ENCODE measurements at regions not wholly inside any gene's neighbourhood (a gene's known extent, or its start where the extent isn't known, plus 50 kb on each side); places are given as distances from the start of the nearest gene placed in this dataset.
A peak's percentile ranks its signal among the peaks of the same experiment; 100 is the strongest.

DNA sequence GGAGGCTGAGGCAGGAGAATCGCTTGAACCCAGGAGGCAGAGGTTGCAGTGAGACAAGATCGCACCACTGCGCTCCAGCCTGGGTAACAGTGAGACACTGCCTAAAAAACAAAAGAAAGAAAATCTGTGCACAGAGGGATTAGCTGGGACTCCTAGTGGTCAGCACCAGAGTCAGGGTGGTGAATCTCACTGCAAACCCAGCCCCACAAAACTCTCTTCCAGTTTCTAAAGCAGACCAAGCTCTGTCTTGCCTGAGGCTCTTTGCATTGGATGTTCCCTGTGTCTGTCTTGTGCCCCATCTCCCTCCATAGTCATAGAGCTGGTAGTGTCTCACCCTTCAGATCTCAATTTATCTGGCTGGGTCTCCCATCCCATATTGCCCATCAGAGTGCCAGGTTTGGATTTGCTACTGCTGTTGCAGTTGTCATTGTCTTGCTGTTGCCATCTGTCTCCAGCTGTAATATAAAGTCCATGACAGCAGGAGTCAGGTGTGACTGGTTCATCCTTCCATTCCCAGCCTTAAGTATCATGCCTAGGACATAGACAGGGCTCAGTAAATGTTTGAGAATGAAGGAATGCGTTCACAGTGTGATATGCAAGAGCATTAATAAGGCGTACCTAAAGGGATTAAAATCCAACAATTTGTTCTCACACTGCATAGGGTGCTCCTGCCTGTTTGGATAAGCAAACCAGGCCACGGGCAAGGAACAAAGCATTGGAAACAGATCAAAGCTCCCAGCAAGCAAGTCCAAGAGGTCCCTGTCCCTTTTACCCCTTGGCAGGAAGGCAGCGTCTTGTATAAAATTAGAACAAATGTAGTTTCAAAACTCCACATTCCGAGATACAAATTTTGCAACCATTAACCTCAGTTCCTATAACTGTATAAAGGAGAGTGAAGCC, 614.6 kb upstream of the CDH5 start:
- Histone ChIP-seq H4K20me1 (no peaks in the 10 kb centered on the region), H3K27me3 (no peaks in the 10 kb centered on the region), H3K4me2 (peak overlapping the region; percentile 2 to 66 (median 36); a peak in 16 of 22 replicates), H3K4me1 (peaks cover 13 to 55% (median 34%) of the 10 kb centered on the region in 10 experiments), H3K36me3 (no peaks in the 10 kb centered on the region), H3K4me3 (no peak overlapping the region), H3K27ac (peak overlapping the region in 6 of 11 experiments; percentile 2 to 48 (median 44); a peak in 9 of 22 replicates), H3K9ac (no peak overlapping the region), H3K9me3 (replicated peaks in 1 of 11) (peaks cover 0 to 21% (median 3%) of the 10 kb centered on the region in 11 experiments; a peak in 5 of 22 replicates)
- no peak for TF ChIP-seq Cebpa-rat (IDR thresholded peaks at IDR 0.05)

- no peaks in the 10 kb centered on the region for H4K20me1 ChIP-seq
- H3K4me2 ChIP-seq, result 0 out of 22 replicates have a peak overlapping the region, but pooled peaks of 1 of the 11 experiments have one; percentile 24
- H3K9ac ChIP-seq, result no peak overlapping the region
Measured at GRCh38 chr16:65749506-65749905, 617.0 kb upstream of the CDH5 start.

GRCh38 chr16:65746941-65747340, 619.5 kb upstream of the CDH5 start:
- no peak overlapping the region for H3K4me3 ChIP-seq
- H3K36me3 ChIP-seq, result no peaks in the 10 kb centered on the region
- H3K4me1 ChIP-seq, result peaks cover 0 to 51% (median 21%) of the 10 kb centered on the region in 10 experiments; a peak in 16 of 20 replicates
- no peak for TF ChIP-seq Cebpa-rat (IDR thresholded peaks at IDR 0.05)
- H4K20me1 ChIP-seq, result no peaks in the 10 kb centered on the region
- H3K27me3 ChIP-seq, result no peaks in the 10 kb centered on the region
- no peak overlapping the region for H3K4me2 ChIP-seq
- no peak overlapping the region for H3K27ac ChIP-seq
- peaks cover 0 to 17% (median 0%) of the 10 kb centered on the region in 11 experiments; a peak in 2 of 22 replicates for H3K9me3 ChIP-seq (replicated peaks in 1 of 11)
- H3K9ac ChIP-seq, result no peak overlapping the region

More at GRCh38 chr16:65749506-65749905, 617.0 kb upstream of the CDH5 start:
- no peak overlapping the region for H3K4me3 ChIP-seq
- no peaks in the 10 kb centered on the region for H3K27me3 ChIP-seq
- H3K36me3 ChIP-seq, result no peaks in the 10 kb centered on the region
- H3K9me3 ChIP-seq (replicated peaks in 1 of 11), result peaks cover 0 to 21% (median 1%) of the 10 kb centered on the region in 11 experiments; a peak in 5 of 22 replicates
- H3K4me1 ChIP-seq, result peaks cover 0 to 44% (median 20%) of the 10 kb centered on the region in 10 experiments; a peak in 16 of 20 replicates
- no peak for TF ChIP-seq Cebpa-rat (IDR thresholded peaks at IDR 0.05)
- 0 out of 22 replicates have a peak overlapping the region, but pooled peaks of 2 of the 11 experiments have one; percentile 1 to 35 for H3K27ac ChIP-seq

GRCh38 chr16:65745201-65745708, 621.2 kb upstream of the CDH5 start:
- Histone ChIP-seq H3K4me3 (no peak overlapping the region), H3K27me3 (no peaks in the 10 kb centered on the region), H3K27ac (no peak overlapping the region; a peak in 1 of 22 replicates), H3K36me3 (no peaks in the 10 kb centered on the region), H3K4me2 (no peak overlapping the region), H3K9ac (no peak overlapping the region), H3K9me3 (replicated peaks in 1 of 11) (peaks cover 0 to 31% (median 5%) of the 10 kb centered on the region in 11 experiments; a peak in 9 of 22 replicates), H4K20me1 (no peaks in the 10 kb centered on the region), H3K4me1 (peaks cover 0 to 47% (median 12%) of the 10 kb centered on the region in 10 experiments; a peak in 10 of 20 replicates)
- TF ChIP-seq Cebpa-rat (IDR thresholded peaks at IDR 0.05), result no peak

DNA sequence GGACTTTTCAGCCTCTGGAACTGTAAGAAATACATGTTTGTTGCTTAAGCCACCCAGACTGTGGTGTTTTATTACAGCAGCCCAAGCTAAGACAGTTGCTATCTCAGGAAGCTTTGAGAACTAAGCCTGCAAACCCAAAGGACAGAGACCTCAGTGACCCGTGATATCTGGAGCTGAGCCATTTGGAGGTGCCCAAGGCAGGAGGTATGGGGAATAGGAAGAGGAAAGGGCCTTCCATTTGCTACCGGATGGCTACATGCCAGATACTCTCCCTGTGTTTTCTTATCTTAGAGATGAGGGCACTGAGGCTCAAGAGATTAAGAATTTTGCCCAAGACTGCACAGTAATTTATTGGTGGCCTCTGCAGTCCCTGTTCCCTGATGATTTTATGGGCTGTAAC, 622.1 kb upstream of the CDH5 start:
- Histone ChIP-seq H3K27ac (peak overlapping the region in 4 of 11 experiments; percentile 10 to 63 (median 44); a peak in 3 of 22 replicates), H3K9me3 (replicated peaks in 1 of 11) (peaks cover 0 to 37% (median 9%) of the 10 kb centered on the region in 11 experiments; a peak in 12 of 22 replicates), H3K9ac (no peak overlapping the region), H3K27me3 (no peaks in the 10 kb centered on the region), H3K4me2 (peak overlapping the region in 4 of 11 experiments; percentile 20 to 50 (median 40); a peak in 5 of 22 replicates), H3K4me3 (no peak overlapping the region), H3K36me3 (no peaks in the 10 kb centered on the region), H3K4me1 (peaks cover 0 to 50% (median 19%) of the 10 kb centered on the region in 10 experiments; a peak in 14 of 20 replicates), H4K20me1 (no peaks in the 10 kb centered on the region)
- no peak for TF ChIP-seq Cebpa-rat (IDR thresholded peaks at IDR 0.05)

- H3K36me3 ChIP-seq, result no peaks in the 10 kb centered on the region
- H3K9ac ChIP-seq, result no peak overlapping the region
- peak overlapping the region in 4 of 11 experiments; percentile 20 to 50 (median 40); a peak in 7 of 22 replicates for H3K4me2 ChIP-seq
- no peak for TF ChIP-seq Cebpa-rat (IDR thresholded peaks at IDR 0.05)
- H3K27me3 ChIP-seq, result no peaks in the 10 kb centered on the region
- H3K9me3 ChIP-seq (replicated peaks in 1 of 11), result peaks cover 0 to 37% (median 9%) of the 10 kb centered on the region in 11 experiments; a peak in 12 of 22 replicates
- H3K4me1 ChIP-seq, result peaks cover 0 to 59% (median 27%) of the 10 kb centered on the region in 10 experiments; a peak in 14 of 20 replicates
- peak overlapping the region in 3 of 11 experiments; percentile 30 to 63 (median 57); a peak in 5 of 22 replicates for H3K27ac ChIP-seq
- H4K20me1 ChIP-seq, result no peaks in the 10 kb centered on the region
- H3K4me3 ChIP-seq, result no peak overlapping the region
Measured at GRCh38 chr16:65743558-65743957, 621.7 kb upstream of the CDH11 start.

- H3K9me3 ChIP-seq (replicated peaks in 1 of 11), result peaks cover 0 to 36% (median 9%) of the 10 kb centered on the region in 11 experiments; a peak in 15 of 22 replicates
- H4K20me1 ChIP-seq, result no peaks in the 10 kb centered on the region
- no peak overlapping the region; a peak in 1 of 22 replicates for H3K9ac ChIP-seq
- peak overlapping the region in 7 of 11 experiments; percentile 38 to 91 (median 80); a peak in 11 of 22 replicates for H3K27ac ChIP-seq
- H3K4me1 ChIP-seq, result peaks cover 0 to 87% (median 32%) of the 10 kb centered on the region in 10 experiments; a peak in 14 of 20 replicates
- peak overlapping the region in 5 of 11 experiments; percentile 68 to 84 (median 70); a peak in 9 of 22 replicates for H3K4me2 ChIP-seq
- TF ChIP-seq Cebpa-rat (IDR thresholded peaks at IDR 0.05), result no peak
- peak overlapping the region in 1 of 10 experiments; percentile 8; a peak in 1 of 20 replicates for H3K4me3 ChIP-seq
- H3K27me3 ChIP-seq, result no peaks in the 10 kb centered on the region
- H3K36me3 ChIP-seq, result no peaks in the 10 kb centered on the region
Measured at GRCh38 chr16:65740711-65741110, 618.8 kb upstream of the CDH11 start.

DNA sequence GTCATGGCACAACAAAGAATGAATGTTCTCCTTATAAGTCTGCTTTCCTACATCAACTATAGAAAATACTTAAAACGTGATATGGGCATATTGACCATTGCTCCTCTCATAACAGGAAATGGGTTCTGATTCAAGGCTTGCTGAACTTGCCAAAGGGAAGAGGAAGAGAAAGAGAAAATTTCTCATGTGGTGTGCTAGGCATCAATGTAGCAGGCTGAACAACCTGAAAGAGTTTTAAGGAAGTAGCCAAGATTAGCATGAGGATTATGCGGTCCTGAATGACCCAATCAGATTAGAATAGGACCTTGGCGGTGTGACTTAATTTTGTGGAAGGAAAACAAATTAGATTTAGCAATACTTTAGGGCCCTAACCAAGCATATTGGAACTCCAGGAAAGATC, 617.7 kb upstream of the CDH11 start:
- H4K20me1 ChIP-seq, result no peaks in the 10 kb centered on the region
- H3K9me3 ChIP-seq (replicated peaks in 1 of 11), result peaks cover 0 to 42% (median 9%) of the 10 kb centered on the region in 11 experiments; a peak in 15 of 22 replicates
- H3K4me2 ChIP-seq, result peak overlapping the region in 8 of 11 experiments; percentile 6 to 84 (median 69); a peak in 14 of 22 replicates
- H3K4me3 ChIP-seq, result 0 out of 20 replicates have a peak overlapping the region, but pooled peaks of 1 of the 10 experiments have one; percentile 8
- no peaks in the 10 kb centered on the region for H3K36me3 ChIP-seq
- peaks cover 0 to 91% (median 33%) of the 10 kb centered on the region in 10 experiments; a peak in 14 of 20 replicates for H3K4me1 ChIP-seq
- TF ChIP-seq Cebpa-rat (IDR thresholded peaks at IDR 0.05), result peak in 2 of 11 experiments; percentile 6 to 12; a peak in 1 of 22 replicates
- peak overlapping the region in 4 of 11 experiments; percentile 29 to 68 (median 61); a peak in 8 of 22 replicates for H3K9ac ChIP-seq
- H3K27ac ChIP-seq, result peak overlapping the region in 8 of 11 experiments; percentile 38 to 91 (median 77); a peak in 15 of 22 replicates
- no peaks in the 10 kb centered on the region for H3K27me3 ChIP-seq

Measured in BLaER1 treated with 17β-estradiol and CSF1 and Interleukin-3, amounts not matched to agents 10 nM and 100 nM (cell line).